ENCODE measurements at regions not wholly inside any gene's neighbourhood (a gene's known extent, or its start where the extent isn't known, plus 50 kb on each side); places are given as distances from the start of the nearest gene placed in this dataset.

DNA sequence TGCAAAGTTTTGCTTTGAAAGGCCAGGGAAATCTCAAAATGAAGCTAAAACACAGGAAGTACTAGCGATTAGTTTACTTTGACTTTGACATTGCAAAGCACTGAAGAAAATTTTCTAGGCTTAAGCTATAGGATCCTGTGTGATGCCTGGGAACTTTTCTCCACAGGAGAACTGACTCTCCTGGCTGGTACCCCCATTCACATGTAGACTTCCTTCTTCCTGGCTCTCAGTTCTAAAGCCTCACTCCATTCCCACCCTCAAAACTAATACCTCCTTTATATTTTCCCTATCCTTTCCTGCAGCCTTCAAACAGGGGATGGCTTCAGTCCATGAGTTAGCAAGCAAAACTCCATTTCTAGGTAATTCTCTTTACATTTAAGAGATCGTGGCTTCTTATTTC is 189.5 kb downstream of the SLITRK1 start (continued):
- no peak for TF ChIP-seq HMGXB4 (CRISPR knock-in tag; IDR thresholded peaks at IDR 0.05; ENCODE audit: borderline replicate concordance)
- no peak for TF ChIP-seq EHMT2 (IDR thresholded peaks at IDR 0.05; ENCODE audit: low read depth)
- no peak for TF ChIP-seq TP53 (CRISPR knock-in tag; IDR thresholded peaks at IDR 0.05)

DNA sequence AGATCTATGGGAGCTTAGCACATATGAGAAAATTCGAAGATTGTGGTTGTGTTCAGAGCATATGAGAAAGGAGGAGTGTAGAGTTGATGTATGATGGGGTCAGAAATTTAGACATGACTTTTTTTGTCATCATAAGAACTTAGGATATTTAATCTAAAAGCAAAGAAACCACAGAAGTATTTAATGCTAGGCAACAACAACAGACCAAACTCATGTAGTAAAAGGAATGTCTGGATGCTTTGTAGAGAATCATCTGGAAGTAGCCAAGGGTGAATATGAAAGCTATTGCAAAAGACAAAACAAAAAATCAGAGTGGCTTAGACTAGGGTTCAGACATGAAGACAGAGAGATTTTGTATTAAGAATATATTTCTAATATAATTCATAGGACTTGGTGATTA is 190.3 kb downstream of the SLITRK1 start:
- Histone ChIP-seq H3K4me2 (no peak overlapping the region), H3K4me3 (no peak overlapping the region), H3K9me3 (no peaks in the 10 kb centered on the region), H3K4me1 (no peaks in the 10 kb centered on the region), H3K27ac (no peak overlapping the region)
- ChIA-PET POLR2A (no interaction called here), CTCF (no interaction called here)
- FAIRE-seq (no peak), ATAC-seq (no peak), DNase-seq (ENCODE audit: low read depth in 1 of 2, low spot score in 1 of 2) (no peak)
- 0% methylated on average over 1 of the region's 1 CpG for WGBS (ENCODE audit: missing lambda C conversion rate)
- no peak for TF ChIP-seq BHLHE40 (IDR thresholded peaks at IDR 0.05; ENCODE audit: low read depth, low read length)
- TF ChIP-seq RNF2 (IDR thresholded peaks at IDR 0.05; ENCODE audit: borderline replicate concordance, low read depth): no peak
- no peak for TF ChIP-seq FOSB (CRISPR knock-in tag; IDR thresholded peaks at IDR 0.05)
- TF ChIP-seq ZSCAN20 (CRISPR knock-in tag; IDR thresholded peaks at IDR 0.05): no peak
- no peak for TF ChIP-seq JUN (IDR thresholded peaks at IDR 0.05)
- no peak for TF ChIP-seq EP300 (IDR thresholded peaks at IDR 0.05)
- no peak for TF ChIP-seq CHD4 (IDR thresholded peaks at IDR 0.05; ENCODE audit: borderline replicate concordance)
- no peak for TF ChIP-seq EHF (CRISPR knock-in tag; IDR thresholded peaks at IDR 0.05)
- no peak for TF ChIP-seq TFCP2L1 (CRISPR knock-in tag; IDR thresholded peaks at IDR 0.05)
- TF ChIP-seq HOXA7 (CRISPR knock-in tag; IDR thresholded peaks at IDR 0.05): no peak
- no peak for TF ChIP-seq CBX2 (IDR thresholded peaks at IDR 0.05; ENCODE audit: borderline replicate concordance, low read depth)
- no peak for TF ChIP-seq SREBF2 (IDR thresholded peaks at IDR 0.05)
- no peak for TF ChIP-seq PBX3 (IDR thresholded peaks at IDR 0.05)
- no peak for TF ChIP-seq MAZ (IDR thresholded peaks at IDR 0.05; ENCODE audit: borderline replicate concordance, low read depth, low read length)
- no peak for TF ChIP-seq KDM1A (IDR thresholded peaks at IDR 0.05; ENCODE audit: low read depth)
- no peak for TF ChIP-seq RARB (CRISPR knock-in tag; IDR thresholded peaks at IDR 0.05)
- TF ChIP-seq, protein P1, sequence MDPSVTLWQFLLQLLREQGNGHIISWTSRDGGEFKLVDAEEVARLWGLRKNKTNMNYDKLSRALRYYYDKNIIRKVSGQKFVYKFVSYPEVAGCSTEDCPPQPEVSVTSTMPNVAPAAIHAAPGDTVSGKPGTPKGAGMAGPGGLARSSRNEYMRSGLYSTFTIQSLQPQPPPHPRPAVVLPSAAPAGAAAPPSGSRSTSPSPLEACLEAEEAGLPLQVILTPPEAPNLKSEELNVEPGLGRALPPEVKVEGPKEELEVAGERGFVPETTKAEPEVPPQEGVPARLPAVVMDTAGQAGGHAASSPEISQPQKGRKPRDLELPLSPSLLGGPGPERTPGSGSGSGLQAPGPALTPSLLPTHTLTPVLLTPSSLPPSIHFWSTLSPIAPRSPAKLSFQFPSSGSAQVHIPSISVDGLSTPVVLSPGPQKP (IDR thresholded peaks at IDR 0.05; ENCODE audit: low read depth, low read length): no peak
- no peak for TF ChIP-seq REST (IDR thresholded peaks at IDR 0.05)
- no peak for TF ChIP-seq RFX5 (IDR thresholded peaks at IDR 0.05)
- no peak for TF ChIP-seq NPAS2 (CRISPR knock-in tag; IDR thresholded peaks at IDR 0.05; ENCODE audit: borderline replicate concordance)

Measured in A549 (cell line).